GM18907 (cell line): ENCODE measurements at regions not wholly inside any gene's neighbourhood (a gene's known extent, or its start where the extent isn't known, plus 50 kb on each side); places are given as distances from the start of the nearest gene placed in this dataset.

ENCODE experiments used
- ATAC-seq: cut with Tn5 transposase; IDR thresholded peaks from one replicate; pipeline ENCODE4 v1.9.1; 2021; ENCODE audit warnings: mild to moderate bottlenecking, moderate library complexity; ENCODE audit not compliant: unreplicated experiment

GRCh38 chr13:74045583-74045982 lies 88.6 kb downstream of the KLF12 start:
- no peak for ATAC-seq

GRCh38 chr13:74043237-74043636 lies 91.0 kb downstream of the KLF12 start:
- ATAC-seq = no peak

DNA sequence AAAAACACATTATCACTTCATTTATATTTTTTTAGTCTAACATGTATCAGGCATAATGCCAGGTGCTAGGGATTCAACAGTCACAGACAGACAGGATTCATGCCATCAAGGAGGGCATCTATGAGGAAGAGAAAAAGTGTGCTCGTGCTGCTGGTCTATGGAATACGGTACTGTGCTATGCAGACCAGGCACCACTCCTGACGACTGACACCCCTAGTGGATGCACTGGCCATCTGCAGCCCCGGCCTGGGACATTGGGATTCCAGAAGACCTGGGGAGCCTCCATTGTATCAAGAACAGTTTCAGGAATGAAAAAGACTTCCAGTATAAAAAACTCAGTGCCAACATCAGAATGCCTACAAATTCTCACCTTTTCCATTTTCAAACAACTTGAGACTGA lies 94.0 kb downstream of the KLF12 start:
- peak; percentile 67 for ATAC-seq

DNA sequence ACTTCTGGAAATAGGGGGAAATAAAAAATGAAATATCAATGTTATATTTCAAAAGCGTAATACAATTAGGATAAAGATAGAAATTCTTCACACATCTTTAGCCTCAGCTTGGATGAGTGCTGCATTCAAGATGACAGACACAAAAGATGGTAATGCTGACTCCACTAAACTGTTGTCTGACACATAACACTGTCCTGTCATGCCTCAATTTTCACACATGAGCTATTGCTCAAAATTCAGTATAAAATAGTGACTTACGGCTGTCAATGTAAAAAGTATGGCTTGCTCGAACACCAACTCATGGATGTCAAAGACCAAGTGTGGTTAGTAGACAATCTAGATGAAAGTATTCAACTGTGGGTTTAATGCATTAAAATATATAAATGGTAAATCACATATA lies 94.5 kb downstream of the KLF12 start:
- ATAC-seq = no peak

DNA sequence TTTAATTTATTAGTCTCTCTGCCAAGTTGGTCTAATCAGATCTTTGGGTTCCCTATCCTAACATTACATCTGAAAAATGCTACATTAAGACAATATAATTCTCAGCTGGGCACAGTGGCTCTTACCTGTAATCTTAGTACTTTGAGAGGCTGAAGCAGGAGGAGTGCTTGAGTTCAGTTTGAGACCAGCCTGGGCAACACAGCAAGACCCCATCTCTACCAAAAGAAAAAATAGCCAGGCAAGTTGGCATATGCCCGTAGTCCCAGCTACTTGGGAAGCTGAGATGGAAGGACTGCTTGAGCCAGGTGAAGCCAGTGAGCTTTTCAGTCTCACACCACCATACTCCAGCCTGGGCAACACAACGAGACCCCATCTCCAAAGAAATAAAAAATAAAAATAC lies 95.0 kb downstream of the KLF12 start:
- ATAC-seq = no peak

DNA sequence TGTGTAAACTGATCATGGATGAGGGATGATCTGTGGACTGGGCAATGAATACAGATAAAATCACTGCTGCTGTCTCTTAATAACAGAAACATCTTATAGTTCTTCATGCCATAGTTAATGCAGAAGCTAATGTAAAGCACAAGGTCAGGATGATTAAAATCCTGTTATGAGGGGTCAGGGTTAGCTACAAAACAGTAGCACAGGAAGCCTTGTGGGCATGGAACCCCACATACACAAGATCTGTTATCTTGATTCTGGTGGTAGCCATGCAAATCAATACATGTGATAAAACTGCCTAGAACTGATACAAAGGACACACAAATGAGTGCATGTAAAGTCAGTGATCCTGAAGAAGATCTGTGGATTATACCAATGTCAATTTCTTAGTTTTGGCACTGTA lies 96.4 kb downstream of the KLF12 start:
- peak; percentile 70 for ATAC-seq

DNA sequence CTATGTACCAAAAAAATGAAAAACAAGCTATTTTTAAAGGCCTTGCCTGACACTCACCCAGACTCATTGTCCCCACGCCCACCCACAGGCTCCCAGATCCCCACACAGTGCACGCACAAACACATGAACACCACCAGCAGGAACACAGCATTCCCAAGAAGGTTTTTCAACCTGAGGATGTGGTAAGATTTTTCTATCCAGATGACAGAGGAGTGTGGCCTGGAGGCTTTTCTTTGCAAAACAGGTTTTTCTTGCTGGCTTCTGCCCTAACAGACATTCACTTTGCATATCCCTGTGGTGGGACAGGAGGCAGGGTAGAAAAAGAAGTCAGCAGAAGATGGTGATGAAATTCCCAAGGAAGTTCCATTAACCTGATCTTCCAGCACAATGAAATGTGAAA lies 97.8 kb downstream of the KLF12 start:
- no peak for ATAC-seq

- ATAC-seq = no peak
Measured at GRCh38 chr13:74035896-74036295, 98.3 kb downstream of the KLF12 start.

GRCh38 chr13:74032325-74032724 lies 101.9 kb downstream of the KLF12 start:
- no peak for ATAC-seq

DNA sequence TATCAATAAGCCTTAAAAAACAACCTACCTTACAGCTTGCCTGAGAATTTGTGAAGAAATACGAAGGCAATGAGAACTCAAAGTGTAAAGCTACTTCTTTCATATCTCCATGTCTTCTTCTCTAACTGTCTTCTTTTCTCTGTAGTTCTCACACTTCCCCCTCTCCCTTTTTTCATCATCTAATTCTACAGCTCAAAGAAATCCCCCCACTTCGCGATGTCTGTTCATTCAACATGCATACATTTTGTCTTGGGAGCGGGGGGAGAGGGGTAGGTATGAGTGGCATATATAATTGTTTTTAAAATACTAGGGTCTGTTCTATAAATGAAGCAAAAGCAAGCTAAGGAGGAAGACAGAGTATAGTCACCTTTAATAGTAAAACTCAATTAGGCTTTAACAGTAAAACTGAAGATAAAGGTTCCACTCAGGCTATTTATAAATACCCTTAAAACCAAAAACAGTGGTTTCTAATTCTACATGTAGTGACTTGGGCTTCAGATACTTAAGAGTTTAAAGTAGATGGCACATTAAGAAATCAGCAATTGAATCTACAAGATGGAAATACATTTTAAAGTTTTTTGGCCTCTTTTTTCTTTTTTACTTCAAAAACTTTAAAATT lies 106.9 kb downstream of the KLF12 start:
- ATAC-seq = peak; percentile 38

- peak; percentile 94 for ATAC-seq
Measured at GRCh38 chr13:74026753-74027152, 107.5 kb downstream of the KLF12 start.

DNA sequence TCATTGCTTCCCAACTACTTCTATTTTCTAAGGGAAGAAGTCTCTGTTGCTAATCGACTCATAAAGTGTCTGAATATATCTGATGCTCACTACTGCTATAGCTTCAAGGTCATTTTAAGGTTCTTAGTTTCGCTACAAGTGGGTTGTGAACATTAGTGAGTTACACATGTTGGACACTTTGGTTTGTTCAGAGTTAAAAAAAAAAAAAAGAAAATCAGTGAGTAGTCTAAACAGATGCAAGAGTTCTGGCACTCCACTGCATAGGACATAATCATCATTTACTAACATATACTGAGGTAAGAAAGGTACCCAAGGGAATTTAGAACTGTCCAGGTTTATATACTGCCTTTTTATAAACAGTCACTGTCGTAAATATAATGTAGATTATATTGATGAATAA lies 108.8 kb downstream of the KLF12 start:
- ATAC-seq = no peak

DNA sequence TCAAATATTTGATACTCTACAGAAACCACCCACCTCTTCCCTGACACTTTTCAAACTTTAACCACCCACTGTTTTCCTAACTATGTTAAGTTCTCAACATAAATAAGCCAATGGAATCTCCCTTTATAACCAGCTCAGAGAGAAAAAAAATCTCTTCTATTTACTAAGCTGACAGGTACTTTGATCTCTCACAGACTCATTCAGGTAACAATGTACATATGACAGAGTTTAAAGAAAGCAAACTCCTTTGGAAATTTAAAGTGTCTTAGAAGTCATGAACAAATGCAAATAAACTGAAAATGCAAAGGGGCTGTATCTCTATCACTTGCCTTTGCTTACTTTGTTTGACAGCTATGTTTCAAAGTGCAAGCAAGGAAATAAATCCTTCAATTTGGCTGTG lies 109.3 kb downstream of the KLF12 start:
- ATAC-seq = no peak

DNA sequence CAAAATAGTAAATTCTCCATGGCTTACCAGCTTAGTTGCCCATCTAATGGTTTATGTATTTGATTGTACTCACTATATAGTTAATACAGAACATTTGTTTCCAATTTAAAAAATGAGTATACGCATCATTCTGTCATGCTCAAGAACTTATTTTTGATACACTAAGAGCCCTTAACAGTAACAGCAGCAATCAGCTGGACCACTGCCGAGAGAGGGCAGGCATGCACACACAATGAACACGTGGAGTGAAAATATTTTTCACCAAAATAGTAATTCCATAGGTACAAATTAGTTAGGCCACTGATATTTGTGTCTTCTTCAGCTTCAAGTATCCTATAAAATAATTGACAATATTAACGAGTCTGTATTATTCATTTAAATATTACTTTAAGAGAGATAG lies 109.9 kb downstream of the KLF12 start:
- ATAC-seq = no peak

- no peak for ATAC-seq
Measured at GRCh38 chr13:74023484-74023883, 110.7 kb downstream of the KLF12 start.

DNA sequence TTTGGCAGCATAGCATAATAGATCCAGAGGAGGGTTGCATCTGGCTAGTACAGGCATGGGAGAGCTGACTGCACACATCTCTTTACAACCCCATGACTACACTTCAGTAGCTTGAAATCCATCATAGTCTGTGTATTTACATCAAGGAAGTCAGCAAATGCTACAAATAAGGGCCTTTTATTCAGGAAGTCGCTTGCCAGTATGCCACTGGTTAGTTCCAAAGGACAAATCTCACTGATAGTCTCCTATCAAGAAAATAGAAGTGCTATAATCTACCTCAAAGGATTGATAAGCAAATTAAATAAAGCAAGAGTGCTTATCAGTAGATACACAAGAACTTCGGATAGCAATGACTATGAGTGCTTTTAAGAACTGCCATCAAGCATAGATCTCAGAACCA lies 112.7 kb downstream of the KLF12 start:
- no peak for ATAC-seq

- peak; percentile 8 for ATAC-seq
Measured at GRCh38 chr13:74018062-74018431, 116.2 kb downstream of the KLF12 start.

DNA sequence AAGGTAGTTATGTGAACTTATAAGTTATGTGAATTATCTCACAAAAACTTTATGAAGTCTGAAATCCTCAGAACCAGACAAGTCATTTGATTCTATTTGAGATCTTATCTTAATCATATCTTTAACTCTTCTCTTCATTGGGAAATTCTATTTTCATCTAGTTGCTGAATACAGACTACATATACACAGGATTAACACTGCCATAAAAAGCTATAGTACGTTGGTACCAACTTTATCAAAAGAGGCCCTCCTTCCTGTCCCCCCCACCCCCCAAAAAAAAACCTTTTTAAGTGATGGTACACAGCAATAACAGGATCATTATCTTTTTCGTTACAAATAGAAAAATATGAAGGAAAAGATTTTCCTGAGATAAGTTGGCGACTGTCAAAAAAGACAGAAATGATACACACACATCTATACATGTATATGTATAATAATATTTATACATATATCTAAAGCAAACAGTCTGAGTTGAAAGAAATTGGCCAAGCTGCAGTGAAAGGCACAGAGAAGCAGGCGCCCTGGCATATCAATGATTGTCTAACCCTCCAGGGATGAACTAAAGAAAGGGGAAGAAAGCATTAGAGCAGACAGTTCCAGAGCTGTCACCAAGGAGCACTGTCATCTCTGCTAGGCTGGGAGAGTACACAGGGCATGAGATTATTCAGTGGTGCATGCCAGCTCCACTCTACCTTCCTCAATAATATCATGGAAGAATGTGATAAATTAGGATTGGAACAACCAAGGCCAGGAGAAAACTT lies 116.7 kb downstream of the KLF12 start:
- ATAC-seq = peak; percentile 97

- ATAC-seq = no peak
Measured at GRCh38 chr13:74015137-74015536, 119.1 kb downstream of the KLF12 start.

- ATAC-seq = no peak
Measured at GRCh38 chr13:74009100-74009668, 125.0 kb downstream of the KLF12 start.

DNA sequence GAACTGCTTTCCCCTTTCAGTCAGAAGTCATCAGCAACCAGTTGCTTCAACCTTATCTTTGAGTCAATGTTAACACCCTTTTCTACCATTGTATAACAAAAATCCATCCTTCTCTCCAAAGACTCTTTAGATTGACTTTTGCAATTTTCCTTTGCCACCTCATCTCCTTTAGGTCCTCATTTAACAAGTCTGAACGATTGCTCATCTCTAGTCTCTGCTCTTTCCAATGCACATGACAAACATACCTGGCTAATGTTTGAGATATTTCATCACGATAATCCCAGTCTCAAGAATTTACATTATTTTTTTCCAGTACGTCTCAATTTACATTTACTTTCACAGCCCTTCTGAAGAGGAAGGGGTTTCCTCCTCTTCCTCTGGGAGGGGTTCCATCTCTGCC lies 127.5 kb downstream of the KLF12 start:
- no peak for ATAC-seq

- ATAC-seq = no peak
Measured at GRCh38 chr13:74005320-74006157, 128.7 kb downstream of the KLF12 start.
